NCI-H187 treated with DMSO at 0.1 percent for 48 hours (cell line): ENCODE measurements at regions not wholly inside any gene's neighbourhood (a gene's known extent, or its start where the extent isn't known, plus 50 kb on each side); places are given as distances from the start of the nearest gene placed in this dataset.

Experiments used
- DNase-seq: peaks from one replicate; lab custom pipeline; 2025; lab: John Stamatoyannopoulos, UW

DNA sequence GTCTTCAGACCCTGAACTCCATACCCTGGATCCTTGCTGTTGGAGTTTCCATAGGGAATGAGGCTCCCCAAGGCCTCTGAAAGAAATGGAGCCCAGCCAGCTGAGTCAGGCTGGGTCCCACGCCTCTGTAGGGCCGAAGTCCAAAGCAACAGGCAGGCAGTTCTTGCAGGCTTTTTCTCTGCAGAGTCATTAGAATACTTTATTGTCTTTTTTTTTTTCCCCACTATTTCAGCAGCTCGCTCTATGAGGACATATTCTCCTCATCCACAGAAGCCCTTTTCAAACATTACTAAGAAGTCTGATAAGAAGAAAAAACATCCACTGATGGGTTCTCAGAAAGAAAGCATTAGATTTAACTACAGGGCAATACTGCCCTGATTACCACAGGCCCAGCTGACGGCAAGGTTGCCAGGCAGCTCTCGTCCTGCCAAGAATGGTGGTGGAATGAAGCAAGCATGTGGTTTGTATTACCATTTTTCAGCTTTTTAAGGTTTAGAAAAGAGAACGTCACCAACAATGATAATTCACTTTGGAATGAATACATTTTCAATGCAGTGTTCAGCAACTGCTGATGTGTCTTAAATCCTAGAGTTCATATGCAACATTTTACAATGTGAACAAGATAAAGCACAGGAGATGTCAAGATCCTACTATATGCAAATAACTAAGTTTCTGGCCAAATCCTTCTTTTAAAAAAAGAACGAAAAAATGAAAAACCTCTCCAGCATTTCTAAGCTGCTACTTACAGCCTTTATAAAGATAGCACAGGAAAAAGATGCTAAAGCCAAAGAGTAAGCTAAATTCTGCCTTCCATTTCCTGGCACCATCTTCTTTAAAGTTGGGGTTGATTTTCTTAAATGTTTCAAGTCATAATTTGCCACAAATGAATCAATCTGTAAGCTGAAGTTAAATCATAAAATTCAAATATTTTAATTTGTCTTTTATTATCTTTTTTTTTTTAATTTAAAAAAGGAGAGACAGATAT lies 223.6 kb upstream of the CITED2 start:
- no peak for DNase-seq

DNA sequence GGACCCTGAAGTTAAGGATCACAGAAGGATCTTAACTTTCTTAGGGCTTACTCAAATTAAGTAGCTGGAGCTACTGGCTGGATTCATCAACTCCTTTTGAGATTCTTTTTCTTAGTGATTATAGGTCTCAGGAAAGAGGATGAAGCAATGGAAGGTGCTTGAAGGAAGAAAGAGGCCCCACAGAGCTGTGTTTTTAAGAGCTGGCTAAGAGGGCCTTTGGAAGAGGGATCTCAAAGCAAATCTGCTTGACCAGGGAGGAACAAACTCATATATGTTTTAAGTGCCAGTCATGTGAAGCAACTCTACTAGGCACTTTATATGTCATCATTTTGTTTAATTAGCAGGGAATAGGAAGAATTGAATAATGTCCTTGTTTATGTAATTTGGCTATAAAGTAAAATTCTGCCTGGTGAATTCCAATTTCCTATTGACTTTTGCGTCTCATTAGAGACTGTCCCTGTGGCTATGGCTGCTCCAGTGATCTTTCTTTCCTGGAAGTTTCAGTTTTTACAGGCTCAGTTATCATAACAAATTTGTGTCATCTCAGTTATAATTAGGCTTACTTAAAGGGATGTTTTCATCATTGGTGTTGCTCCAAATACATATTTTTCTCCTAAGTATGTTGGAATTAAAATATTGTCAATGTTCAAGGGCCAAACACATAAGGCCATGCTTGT lies 222.8 kb upstream of the CITED2 start:
- no peak for DNase-seq

DNA sequence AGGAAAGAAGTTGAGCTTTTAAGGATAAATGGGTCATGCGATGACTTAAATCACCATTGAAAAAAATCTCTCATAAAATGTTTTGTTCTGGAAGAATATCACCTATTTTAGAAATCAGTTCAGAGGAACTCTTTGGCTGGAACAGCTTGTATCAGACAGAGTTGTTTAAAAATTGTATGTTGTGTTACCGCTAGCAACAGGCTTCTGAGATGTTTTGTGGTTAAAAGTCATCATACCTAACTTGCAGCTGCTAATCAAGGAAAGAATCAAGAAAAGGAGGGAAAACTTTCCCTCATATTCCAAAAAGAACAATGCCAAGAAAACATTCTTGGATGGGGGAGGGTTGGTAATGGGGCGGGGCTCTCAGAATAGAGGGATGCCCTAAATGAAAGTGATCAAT lies 220.7 kb upstream of the CITED2 start:
- no peak for DNase-seq

DNA sequence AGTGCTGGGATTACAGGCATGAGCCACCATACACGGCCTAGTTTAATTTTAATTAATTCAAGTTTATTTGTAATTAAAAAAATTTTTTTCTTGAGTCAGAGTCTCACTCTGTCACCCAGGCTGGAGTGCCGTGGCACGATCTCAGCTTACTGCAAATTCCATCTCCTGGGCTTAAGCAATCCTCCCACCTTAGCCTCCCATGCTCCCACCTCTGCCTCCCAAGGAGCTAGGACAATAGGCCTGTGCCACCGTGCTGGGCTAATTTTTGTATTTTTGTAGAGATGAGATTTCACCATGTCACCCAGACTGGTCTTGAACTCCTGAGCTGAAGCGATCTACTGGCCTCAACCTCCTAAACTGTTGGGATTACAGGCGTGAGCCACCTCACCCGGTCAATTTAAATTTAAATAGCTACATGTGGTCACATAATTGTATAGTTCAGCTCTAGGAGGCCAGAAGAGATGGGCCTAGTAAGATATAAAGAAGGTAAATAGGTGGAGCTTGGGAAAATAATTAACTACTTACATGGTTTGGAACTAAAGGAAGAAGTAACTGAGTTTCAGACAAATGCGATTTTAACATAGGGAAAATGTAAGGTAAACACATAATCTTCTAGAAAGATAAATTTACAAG lies 220.0 kb upstream of the CITED2 start:
- no peak for DNase-seq

DNA sequence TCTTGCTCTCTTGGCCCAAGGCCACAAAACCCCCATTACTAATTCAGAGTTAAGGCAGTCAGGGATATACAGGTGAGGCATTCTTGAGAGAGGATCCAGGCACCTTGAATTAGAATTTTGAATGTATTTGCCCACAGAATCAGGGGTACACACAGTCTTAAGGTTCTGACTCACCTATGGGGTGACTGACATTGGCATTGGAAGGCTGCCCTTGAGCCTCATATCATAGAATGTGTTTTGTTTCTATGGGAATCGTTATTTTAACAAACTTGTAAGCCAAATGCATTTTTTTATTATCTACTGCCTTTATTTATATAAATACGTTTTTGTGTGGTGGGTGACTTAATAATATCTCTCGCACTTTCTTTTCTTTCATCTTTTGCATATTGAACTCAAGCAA lies 218.6 kb upstream of the CITED2 start:
- DNase-seq, result no peak

DNA sequence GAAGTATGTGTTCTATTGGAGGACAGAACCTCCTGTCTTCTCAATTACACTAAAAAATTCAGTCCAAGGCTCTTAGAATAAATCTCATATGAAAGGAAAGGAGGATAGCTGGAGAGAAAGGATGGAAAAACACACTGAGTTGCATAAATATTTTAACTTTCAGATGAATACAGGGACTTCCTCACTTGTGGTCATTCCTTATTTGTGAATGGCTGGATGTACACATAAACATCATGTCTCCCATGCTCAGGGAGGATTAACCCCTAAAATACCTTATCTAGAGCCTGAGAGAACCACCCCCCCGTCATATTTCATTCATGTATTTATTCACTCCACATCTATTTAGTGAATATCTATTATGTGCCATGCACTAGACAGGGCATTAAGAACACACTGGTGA lies 217.6 kb upstream of the CITED2 start:
- no peak for DNase-seq

DNA sequence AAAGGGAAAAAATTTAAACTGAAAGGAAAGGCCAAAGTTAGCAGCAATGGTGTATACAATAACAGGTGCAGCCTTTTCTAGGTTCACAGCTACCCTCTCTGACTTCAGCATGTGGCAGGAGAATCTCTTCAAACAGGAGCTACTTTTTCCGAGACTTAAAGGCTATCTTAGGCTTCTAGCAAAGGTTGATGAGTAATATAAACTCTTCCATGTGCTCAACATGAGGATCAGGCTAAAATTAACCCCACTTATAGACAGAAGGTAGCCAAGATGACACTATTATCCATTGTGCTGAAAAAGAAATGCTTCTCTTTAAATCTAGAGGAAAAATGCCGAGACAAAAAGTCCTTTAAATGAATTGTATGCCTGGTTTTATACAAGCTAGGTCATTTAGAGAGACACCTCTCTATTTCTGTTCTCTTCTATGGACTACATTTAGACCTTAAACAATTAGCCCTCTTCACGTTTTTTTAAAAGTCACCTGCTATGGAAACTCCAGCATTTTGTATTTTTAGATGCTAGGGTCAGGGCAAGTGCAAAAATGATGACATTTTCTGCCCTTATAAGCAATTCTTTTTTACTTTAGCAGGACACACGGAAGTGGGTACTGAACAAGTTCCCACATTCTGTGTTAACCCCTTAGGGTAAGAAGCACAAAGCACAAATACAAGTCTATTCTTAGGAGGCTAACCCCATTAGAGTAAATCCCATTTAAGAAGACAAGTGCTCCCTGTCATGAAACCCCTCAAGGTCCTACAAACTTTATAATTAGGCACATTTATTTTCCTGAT lies 216.8 kb upstream of the CITED2 start:
- DNase-seq, result no peak

DNA sequence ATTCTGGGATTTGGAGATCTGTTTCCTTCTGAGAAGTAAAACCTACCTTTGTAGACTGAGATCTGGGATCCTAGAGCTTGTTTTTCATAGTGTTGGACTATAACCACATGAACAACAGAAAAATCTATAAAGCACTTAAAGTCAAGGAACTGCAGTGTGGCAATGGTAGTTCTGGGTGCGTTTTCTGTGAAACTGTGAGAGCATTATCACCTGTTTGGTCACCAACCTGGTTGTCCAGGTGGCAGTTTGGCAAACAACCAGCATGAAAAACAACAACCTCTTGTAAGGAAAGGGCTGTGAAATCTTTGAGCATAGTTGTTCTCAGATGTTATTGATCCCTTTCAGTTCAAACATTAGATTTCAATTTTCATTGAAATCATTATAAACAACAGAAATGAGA lies 215.8 kb upstream of the CITED2 start:
- DNase-seq, result no peak

DNA sequence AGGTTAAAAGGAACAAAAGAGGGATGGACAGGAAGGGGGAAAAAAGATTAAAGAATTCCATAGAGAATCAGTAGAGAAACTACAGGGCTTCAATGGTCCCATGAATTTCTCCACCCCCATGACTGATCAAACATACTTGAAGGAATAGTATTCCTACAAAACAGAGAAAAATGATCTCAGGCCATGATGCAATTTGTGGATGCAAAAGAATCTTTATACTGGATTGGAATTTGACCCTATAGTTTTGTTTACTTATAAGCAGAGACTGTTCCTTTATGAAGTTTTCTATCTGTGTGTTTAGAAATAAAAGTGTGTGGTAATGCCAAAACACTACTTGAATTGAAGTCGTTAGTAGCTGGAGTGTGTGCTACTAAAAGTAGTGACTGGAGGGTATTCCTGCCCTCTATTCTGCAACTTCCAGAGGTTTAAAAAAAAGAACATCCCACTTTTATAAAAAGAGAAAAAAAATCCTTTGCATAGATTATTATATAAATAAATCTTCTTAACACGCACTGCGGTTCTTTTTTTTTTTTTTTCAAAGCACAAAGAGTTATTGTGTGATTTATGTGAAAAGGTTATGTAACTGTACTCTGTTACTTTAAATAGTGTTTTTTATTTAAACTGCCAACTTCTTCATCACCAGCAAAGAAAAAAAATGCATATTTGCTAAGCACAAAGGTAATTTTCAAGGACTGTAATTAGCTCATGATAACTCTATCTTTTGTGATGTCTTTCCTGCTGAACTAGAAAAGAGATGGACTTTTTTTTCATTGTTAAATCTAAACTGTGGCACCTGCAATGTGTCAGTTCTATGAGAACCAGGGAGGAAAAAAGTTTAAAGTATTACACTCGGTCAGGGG lies 214.5 kb upstream of the CITED2 start:
- DNase-seq, result no peak

DNA sequence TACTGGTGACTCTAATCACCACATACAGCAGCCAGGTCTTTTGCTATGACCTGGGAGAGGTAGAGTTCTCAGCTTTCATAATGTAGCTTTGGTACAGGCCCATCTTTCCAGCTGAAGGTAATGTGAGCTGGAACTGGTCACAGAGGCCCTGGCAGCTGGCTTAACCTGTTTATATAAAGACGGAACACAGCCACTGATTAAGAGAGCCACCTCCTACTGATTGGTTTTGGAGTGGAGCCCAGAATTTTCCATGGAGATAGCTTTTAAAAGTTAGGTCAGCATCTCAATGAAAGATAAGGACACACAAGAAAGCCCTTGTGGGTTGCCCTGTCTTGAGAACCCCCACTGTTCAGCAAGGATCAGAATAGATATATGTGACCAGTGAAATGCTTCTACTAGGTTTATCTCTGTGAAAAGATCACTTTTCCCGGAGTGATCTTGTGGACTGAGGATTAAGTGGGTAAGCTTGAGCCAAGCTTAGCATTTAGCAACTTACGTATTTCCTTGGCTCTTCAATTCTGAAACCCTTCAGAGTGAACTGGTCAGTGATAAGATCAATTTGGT lies 213.7 kb upstream of the CITED2 start:
- DNase-seq, result peak; percentile 50

DNA sequence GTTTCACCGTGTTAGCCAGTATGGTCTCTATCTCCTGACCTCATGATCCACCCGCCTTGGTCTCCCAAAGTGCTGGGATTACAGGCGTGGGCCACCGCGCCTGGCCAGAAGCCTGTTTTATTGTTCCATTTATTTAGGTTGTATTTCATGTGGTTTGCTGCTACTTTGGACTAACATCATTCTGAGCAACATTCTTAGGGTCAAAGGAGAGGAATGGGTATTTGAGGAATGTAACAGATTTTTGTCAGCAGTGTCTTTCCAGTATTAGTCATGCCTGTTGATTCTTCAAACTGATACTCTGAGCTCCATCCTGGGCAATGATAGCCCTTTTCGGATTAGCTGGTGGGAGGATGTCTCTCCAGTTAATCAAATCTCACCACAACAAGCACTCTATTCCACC lies 213.0 kb upstream of the CITED2 start:
- no peak for DNase-seq

DNA sequence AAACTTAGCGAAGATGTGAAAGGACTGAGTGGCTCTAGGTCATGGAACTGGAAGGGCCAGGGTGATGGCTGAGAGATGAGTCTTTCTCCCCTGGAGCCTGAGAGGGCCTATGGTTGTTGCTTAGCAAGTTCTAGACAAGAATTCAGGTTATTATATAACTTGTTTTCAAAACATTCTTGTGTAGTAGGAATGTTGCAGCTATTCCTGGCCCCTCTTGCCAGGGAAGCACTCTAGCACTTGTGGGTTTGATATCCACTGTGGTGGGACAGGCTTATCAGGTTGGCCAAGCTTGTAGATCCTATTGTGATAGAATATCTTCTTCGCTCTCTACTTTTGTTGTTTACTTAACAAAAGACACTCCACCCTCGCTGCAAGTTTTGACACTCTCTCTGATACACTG lies 211.8 kb upstream of the CITED2 start:
- DNase-seq, result no peak

DNA sequence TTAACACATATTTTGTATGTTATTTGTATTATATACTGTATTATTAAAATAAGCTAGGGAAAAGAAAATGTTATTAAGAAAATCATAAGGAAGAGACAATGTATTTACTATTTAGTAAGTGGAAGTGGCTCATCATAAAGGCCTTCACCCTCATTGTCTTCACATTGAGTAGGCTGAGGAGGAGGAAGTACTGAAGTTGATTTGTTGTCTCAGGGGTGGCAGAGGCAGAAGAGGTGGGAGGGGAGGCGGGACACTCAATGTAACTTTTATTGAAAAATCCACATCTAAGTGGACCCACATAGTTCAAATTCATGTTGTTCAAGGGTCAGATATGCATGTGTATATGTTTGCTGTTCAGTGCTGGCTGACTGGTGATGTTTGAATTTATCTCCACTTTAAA lies 210.2 kb upstream of the CITED2 start:
- DNase-seq, result no peak

DNA sequence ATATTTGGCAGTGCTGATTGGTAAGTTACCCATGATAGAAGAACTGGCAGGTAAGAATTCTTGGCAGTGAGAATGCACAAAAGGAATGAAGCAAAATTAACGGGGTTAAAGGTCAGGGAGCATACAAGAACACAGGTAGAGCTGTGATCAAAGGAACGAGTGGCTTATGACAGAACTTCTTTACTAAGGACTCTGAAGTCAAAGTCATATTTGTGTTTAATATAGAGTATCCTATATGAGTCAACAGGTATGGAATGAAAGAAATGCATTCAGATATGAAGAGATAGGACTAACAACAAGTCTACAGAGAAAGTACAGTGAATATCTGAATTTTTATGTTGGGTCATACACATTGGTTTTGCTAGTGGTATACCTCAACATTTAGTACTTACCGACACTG lies 209.0 kb upstream of the CITED2 start:
- DNase-seq, result no peak

DNA sequence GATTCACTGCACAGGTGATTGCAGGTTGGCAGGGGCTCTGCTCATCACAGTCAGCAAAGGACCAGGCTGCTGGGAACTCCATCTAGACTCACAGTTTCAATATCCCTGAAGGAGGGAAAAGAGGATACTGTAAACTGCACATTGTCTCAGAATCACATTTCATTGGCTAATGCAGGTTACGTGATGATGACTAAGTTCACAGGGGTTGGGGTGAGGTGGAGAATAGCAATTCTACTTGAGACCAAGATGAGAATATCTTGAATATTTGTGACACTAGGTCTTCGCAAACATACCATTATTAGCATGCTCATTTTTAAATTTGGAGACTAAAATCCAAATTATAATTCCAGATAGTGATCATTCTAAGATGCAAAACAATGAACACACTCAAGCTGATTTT lies 208.5 kb upstream of the CITED2 start:
- no peak for DNase-seq

DNA sequence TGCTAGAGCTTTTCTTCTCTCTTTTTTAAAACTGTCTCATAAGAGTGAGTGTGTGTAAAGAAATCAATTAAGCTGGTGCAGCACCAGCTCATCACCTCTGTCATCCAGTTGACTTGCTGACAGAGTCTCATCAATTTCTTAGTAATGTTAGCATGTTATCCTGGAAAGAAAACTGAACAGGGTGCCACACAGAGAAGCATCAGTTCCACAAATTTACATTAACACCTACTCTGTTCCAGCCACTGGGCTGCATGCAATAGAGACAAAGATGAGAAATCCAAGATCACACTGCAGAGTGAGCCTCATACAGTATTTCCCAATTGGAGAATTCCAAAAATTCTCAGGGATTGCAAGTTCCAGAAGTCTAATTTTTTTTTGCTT lies 207.0 kb upstream of the CITED2 start:
- no peak for DNase-seq

DNA sequence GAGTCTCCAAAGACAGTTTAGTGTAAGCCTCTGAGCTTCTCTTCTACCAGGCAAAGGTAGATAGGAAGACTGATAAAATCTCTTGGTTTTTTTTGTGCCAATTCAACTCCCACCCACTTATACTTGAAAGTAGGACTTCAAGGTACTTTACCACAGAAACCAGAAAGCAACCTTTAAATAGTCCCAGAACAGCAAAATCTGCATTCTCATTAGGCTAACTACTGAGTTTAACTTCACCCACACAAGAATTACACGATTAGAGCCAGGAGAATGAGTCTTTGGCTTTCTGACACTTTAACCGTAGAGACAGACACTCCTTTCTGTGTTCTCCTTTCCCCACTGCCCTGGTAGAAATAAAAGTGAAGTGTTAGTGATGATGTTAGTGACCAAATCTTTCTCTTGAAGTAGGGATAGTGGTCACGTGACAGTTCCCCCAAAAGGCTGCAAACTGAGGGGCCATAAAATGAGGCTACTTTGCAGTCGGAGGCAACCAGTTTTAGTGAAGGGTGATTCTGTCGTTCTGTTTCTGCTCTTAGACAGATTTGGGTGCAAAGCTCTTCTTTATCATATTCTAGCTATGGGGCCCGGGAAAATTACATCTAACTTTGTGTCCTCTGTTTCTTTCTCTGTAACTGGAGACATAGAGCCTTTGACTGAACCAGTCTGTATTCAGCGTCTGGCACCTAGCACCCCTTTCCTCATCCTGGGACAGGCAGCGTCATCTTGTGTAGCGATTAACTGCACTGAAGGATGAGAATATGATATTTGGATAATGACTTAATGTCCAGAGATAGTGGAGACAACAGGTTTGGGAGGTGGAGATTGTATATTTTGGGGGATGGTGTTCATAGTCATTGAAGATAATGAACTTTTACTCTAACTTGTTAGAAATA lies 206.4 kb upstream of the CITED2 start:
- no peak for DNase-seq

DNA sequence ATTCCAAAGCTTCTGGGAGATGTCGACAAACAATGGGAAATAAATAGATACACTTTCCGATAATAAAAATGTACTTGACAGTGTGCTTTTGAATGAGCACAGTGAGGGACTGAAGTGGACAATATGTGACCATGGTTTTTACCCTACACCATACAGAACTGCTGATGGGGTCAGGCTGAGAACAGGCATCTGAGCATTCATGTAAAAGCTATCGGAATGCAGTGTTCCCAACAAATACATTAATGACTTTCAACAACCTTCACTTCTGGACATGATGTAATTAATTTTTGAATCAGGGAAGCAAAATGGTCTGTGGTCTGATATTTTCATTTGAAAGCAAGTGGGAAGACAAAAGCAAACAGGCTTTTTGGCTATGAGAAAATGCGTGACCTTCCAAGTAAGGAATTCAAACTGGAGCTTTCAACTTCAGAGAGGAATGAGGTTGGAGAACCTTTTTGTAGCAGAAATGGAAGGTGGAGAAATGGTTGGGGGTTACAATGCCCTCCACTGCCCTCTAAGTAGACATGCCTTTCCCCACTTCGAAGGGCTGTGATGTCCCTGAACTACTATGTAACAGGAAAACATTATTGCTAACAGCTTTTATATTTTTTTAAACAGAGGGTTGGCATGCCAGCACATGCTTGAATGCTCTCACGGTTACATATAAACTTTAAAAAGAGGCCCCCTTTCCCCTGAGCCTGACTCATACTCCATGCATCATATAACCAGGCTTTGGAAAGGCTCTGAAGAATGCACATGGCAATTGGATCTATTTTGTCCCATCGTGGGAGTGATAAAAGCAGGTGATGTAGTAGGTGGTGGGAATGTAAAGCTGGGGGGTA lies 203.5 kb upstream of the CITED2 start:
- DNase-seq, result no peak
